ENCODE measurements at regions not wholly inside any gene's neighbourhood (a gene's known extent, or its start where the extent isn't known, plus 50 kb on each side); places are given as distances from the start of the nearest gene placed in this dataset.

GRCh38 chr11:119490253-119491006, 67.5 kb upstream of the THY1 start:
- no peak for DNase-seq

DNA sequence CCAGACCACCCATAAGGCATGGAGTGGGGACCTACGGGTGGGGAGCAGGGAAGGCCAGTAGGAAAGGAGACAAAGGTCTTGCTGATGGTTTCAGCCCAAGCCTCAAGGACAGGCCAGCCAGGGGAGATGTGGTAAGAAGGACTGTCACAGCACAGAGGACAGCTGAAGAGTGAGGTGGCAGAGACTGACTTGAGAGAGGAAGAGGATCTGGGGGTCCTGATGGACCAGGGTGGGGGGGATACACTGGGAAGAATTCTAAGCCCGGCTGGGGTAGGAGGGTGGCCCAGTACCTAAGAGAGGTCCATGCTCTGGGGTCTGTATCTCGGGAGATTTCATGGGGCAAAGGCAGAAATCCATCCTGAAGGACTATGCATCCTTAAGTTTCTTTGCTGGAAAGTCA, 66.1 kb upstream of the THY1 start:
- DNase-seq: no peak

DNA sequence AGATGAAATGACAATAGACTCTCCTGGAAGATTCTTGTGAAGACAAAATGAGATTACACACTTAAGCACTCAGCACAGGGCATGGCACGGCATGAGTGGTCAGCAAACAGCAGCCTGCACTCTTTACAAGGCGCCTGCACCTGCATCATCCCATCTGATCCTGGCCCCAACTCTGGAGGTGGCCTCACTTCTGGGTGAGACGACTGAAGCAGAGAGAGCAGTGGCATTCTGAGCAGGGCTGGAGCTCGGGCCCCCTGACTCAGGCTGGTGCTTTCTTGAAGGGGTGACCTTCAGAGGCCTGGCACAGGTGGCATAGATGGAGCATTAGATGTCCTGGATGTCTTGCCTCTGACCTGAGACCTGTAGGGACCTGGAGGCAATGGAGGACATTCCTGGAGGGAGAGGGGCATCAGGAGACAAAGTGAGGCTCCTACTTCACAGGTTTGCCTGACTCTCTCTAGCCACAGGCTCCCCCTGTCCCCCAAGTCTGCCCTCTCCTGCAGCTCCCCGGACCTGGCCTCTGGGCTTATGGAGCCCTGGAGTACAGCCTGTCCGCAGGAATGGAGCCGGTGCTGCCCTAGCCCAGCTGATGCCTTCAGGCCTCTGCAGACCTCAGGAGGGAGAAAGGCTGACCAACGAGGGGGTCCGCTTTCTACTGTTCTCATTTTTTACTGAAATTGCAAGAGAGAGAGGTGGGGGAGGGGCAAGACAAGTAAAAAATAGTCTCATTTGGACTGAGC, 65.5 kb upstream of the THY1 start:
- no peak for DNase-seq

DNA sequence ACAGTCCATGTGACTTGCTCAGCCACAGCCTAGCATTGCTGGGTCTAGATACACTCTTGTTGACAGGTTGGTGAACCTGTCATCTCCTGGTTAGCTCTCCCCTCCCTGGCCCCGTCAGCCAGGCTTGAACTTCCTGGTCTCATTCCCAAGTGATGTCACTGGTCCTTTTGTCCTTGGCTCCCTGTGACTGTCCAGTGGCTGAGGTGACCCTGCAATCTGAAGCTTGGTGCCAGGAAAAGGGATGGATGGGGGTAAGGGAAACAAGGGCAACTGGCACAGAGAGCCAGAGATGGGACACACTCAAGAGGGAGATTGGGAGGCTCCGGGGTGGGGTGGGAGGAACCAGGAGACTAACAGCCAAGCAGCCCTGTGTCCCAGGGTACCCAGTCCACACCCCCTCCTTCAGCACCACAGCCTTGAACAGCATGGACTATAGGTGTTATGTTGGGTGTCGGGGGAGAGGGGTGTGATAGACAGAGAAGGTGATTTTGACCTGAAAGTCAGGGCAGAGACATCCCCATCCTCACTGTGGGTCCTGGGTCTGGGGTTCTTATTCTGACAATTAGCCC, 63.8 kb upstream of the THY1 start:
- no peak for DNase-seq

DNA sequence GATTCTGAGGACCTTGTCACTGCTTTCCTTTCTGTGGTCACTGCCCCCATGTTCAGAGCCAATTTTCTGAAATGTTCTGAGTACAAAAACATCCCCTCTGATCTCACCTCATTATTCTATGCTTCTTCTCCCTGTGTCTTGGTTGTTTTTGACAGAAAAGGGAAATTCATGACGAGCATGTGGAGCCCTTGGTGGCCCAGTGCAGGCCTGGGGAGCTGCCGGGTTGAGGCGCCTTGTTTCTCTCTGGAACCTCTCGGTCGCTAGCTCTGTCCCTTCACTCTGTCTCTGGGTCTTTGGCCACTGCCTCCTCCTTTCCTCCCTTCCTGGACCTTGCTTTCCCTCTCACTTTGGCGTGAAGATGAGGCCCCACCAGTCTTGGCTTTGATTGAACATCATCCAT, 63.0 kb upstream of the THY1 start:
- no peak for DNase-seq

DNA sequence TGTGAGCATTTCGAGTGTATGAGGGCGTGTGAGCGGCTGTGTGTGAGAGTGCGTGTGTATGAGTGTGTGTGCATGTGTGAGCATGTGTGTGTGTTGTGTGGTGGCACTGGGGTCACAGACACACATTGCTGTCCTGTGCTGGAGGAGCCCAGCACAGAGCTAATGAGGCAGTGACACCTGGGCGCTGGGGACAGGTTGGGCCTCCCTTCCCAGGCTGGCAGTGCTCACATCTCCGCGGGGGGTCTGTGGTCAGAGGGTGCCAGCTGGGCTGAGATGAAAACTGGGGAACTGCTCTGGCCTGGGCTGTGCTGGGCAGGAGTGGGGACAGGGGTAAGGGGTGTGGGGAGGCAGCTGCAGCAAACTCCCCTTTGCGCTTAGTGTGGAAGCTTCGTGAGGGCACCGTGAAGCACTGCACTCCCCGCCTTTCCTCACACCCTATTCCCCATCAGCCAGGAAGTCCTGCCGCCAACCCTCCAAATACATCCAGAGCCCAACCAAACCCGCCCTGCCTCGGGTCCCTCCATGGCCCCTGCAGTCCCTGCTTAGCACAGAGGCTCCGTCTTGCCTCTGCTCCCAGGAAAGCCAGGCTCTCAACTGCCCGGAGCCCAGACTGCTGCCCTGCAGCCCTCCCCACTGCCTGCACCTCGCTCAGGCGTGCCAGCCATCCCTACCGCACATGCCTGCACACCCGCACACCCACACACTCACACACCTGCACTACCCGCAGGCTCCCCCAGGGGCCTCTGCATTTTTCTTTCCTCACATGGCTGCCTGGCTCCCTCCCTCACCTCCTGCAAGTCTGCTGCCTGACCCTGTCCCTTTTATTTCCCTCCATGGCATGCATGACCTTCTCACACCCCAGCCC, 62.0 kb upstream of the THY1 start:
- no peak for DNase-seq

DNA sequence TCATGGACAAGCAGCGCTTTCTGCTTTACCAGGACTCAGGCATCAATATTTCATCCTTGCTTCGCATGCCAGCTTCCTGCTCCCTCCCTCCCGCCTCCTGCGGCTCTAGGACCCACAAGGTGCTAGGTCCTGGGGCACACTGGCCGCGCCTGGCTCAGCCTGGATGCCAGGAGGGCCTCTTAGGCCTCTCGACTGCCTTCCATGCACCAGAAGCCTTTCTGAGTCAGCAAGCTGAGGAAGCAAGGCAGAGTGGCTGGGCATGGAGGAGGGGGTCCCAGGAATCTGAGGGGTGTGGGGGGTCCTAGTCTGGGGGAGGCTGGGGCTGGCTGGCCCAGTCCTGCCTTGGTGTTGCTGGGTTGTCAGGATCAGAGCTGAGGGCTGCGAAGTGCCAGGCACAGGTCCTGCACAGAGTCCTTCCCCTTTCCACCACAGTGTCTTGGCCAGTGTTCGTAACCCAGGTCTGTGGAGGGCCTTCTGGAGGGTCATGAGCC, 61.0 kb upstream of the THY1 start:
- no peak for DNase-seq

DNA sequence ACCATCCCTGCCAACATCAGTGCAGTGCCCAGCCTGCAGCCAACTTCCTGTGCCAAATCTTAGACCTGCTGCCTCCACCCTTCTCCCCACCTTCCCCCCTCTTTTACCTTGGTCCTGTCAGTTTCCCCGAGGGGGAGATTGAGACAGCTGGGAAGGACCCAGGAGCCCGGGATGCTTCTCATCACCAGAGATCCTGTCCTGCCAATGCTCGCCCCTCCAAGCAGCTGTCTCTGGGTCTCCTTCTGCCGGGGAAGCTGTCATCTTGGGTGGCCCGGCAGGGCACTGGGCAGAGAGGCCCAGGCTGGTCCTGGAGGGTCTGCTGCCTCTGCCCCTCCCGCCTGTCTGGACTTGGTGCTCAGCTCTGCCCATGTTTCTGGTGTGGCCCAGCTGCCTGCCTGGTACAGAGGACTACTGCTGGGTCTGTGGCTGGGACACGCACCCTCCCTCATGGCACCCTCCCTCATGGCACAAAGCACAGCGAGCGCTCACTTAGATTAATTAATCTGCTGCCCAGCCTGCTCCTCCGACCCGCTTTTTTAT, 60.4 kb upstream of the THY1 start:
- no peak for DNase-seq

DNA sequence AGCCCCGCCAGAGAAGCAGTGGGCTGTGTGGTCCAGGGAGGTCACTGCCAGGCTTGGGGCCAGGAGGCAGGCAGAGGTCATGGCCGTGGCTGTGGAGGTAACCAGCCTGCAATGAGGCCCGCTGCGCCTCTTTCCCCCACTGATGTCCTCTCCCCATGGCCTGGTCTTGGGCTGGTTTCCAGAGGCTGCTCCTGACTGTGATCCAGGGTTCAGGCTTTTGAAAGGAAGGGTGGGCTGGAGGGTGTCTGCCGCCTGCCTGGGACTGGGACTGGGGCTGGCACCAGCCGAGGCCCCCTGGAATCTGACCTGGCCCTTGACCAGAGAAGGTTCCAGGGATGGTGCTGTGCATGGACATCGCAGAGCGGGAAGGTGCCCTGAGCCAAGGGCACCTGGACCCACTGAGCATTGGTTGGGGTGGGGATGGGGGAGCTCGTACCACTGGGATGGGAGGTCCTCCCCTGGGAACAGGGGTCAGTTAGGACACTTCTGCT, 59.6 kb upstream of the THY1 start:
- DNase-seq: no peak

GRCh38 chr11:119481667-119482400, 58.9 kb upstream of the THY1 start:
- no peak for DNase-seq

GRCh38 chr11:119481021-119481666, 58.2 kb upstream of the THY1 start:
- DNase-seq: peak; percentile 51

GRCh38 chr11:119480380-119481020, 57.5 kb upstream of the THY1 start:
- no peak for DNase-seq

DNA sequence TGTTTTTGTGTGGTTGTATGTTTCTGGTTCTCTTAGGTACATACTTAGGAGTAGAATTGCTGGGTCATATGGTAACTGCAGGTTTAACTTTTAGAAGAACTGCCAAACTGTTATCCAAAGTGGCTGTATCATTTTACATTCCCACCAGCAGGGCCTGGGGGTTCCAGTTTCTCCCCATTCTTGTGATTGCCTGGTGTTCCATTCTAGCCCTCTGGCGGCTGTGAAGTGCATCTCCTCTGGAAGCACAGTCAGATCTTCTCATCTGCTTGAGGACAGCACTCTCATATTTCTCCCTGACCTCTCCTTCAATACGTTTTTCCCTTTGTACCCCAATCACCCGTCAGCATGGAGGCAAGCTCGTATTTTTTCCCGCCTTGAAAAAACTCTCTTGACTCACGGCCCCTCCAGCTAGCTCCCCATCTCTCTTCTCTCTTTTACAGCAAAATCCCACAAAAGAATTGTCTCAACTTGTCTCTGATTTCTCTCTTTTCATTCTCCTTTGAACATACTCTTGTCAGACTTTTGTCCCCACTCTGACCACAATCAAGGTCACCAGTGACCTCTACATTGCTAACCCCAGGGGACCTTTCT, 56.8 kb upstream of the THY1 start:
- DNase-seq: no peak

DNA sequence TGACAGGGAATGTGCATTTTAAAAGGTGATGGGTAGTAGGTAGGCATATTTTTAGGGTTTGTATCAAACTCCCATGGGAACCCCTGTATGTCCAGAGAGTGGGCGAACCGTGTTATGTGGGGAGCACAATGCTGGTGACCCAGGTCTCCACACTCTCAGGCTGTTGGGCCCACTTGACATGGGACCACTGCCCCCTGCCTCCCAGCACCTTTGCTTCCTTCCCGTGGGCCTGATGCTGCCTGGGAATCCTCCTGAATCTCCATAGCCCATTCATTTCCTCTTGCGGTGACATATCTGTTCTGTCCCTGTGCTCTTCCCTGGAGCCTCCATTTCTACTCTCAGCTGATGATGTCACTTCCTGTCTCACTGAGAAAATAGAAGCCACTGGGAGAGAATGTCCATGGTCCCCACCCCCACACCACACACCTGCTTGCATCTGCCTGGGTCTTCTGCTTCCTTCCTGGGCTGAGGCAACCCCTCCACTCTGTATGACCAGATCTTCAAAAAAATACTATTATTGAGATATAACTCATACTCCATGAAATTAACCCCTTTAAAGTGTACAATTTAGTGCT, 55.8 kb upstream of the THY1 start:
- no peak for DNase-seq

- DNase-seq: no peak
Observed at GRCh38 chr11:119476666-119477331, 53.8 kb upstream of the THY1 start.

DNA sequence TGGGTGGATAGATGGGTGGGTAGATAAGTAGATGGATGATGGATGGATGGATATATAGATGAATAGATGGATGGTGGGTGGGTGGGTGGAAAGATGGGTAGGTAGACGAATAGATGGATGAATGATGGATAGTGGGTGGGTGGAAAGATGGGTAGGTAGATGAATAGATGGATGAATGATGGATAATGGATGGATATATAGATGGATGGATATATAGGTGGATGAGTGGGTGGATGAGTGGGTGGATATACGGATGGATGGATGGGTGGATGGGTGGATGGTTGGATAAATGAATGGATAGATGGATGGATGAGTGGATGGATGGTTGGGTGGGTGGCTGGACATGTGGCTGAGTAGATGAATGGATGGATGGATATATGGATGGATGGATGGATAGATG, 53.1 kb upstream of the THY1 start:
- no peak for DNase-seq

- peak; percentile 19 for DNase-seq
Observed at GRCh38 chr11:119474682-119475596, 52.0 kb upstream of the THY1 start.

Data from effector CD4-positive, alpha-beta T cell (primary cell).